DMS114 treated with DMSO at 0.1 percent for 48 hours (cell line): ENCODE measurements at regions not wholly inside any gene's neighbourhood (a gene's known extent, or its start where the extent isn't known, plus 50 kb on each side); places are given as distances from the start of the nearest gene placed in this dataset.
A peak's percentile ranks its signal among the peaks of the same experiment; 100 is the strongest.
"Not testable (repeated sequence)": the region's sequence is repeated elsewhere in the genome, so short reads cannot be mapped to it uniquely, and the experiment has no call there.

ENCODE experiments used
- DNase-seq: peaks from one replicate; lab custom pipeline; 2025; ENCODE audit not compliant: unreplicated experiment; lab: John Stamatoyannopoulos, UW

DNA sequence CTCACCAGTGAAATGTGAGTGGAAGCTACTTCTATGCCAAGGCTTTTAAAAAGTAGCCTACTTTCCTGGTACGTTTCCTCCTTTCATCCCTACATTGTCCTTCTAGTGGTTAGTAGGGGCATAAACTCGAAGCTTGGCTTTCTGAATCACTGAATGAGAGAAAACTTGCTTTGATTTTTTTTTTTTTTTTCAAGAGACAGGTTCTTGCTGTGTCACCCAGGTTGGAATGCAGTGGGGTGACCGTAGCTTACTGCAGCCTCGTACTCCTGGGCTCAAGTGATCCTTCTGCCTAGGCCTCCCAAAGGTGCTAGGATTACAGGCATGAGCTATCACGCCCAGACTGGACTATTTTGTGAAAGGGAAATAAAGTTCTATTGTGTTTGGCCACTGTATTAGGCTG, 89.1 kb upstream of the IGFBP7 start:
- DNase-seq, result no peak

DNA sequence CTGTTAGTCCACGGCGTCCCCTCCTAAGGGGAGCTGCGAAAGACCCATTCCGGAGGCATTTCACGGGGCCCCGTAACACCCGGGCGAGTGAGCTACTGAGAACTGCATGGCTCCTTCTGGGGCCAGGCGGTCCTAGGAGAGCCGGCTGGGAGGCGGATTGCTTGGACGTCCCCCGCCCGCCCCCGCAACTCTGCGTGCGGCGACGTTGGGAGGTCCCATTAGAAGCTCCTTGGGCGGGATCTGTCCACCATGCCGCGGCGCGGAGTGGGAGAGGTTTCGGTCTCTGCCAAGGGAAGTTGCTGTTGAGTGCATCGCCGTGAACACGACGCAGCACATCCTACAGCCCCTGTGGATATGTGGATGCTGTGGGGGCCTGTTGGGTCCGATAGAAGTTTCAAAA, 85.4 kb upstream of the IGFBP7 start:
- no peak for DNase-seq

GRCh38 chr4:57194068-57194611, 84.0 kb upstream of the IGFBP7 start:
- no peak for DNase-seq

DNA sequence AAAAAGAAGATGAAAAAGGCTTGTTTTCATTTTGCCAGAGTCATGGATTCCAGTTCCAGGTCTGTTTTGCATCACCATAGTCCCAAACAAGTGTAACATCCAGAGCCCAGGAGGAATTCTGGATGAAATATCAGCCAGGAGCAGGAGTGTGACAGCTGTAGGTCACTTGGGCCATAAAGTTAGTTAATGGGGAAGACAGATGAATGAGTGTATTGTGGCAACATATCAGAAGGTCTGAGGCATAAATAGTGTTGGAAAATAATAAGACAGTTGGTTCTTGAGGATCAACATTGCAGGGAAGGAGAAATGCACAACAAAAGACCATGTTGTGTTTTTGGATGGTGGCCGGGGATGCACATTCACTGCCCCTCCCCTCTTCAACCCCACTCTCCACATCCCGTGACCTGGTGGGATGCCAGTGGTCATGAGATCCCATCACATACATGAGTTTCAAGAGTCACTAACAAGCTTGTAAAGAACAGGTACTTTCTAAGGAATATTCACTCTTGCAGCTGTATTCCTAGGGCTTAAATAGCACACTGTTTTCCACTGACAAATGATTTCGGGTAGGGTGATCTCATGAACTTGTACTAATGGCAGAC, 83.1 kb upstream of the IGFBP7 start:
- no peak for DNase-seq

- DNase-seq, result no peak
Measured at GRCh38 chr4:57191523-57192034, 81.4 kb upstream of the IGFBP7 start.

DNA sequence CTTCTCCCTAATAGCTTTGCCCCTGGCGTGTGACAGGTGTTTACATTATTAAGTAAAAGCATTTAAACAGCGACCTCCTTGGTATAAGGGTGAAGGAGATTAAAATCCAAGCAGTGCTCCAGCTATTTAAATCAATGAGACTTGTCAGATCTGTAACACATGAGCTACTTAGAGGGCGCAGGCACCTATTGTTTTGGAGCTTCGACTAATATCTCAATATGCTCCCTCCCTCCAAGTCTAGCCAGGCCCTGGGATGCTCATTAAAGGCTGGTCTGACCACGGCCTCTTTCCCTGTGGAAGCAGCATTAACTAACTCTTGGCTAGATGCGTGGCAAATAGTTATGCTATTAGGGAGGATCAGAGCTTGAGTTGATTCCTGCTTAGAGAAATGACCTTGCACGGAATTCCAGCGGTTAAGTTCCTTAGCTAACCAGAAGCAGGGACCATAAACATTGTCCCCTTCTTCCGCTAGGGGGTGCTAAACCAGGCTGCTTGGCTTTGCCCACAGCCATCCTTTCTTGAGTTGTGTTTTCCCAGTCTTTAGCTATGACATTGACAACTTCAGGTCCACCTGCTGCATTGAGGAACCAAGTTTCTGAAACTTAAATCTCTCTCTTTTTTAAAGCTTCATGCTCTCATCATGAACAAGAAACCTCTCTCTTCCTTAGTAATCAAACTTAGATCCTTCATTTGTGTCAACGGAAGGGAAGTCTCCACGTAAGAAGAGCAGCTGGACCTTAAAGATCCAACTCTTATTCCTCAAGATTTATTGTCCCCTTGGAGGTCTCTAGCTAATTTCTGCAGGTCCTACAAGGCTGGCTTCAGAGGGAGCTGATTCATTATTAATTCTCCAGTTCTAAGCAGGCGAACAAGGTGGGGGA, 80.7 kb upstream of the IGFBP7 start:
- DNase-seq, result no peak

DNA sequence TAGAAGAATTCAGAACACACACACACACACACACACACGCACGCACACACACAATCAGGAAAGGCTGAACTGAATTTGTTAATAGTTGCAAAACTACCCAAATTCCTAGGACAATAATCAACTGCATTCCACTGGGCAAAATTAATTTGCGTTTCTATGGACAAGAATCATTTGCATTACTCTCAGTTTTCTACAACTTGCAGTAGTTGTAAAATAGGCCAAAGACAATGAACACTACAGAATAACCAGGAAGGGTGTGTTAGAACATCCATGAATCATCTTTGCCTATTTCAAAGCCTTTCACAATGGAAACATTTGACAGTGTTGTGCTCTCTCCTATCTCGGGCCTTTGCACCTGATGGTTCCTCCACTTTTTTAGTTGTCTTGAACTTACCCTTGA, 77.1 kb upstream of the IGFBP7 start:
- no peak for DNase-seq

- no peak for DNase-seq
Measured at GRCh38 chr4:57184378-57185029, 74.3 kb upstream of the IGFBP7 start.

DNA sequence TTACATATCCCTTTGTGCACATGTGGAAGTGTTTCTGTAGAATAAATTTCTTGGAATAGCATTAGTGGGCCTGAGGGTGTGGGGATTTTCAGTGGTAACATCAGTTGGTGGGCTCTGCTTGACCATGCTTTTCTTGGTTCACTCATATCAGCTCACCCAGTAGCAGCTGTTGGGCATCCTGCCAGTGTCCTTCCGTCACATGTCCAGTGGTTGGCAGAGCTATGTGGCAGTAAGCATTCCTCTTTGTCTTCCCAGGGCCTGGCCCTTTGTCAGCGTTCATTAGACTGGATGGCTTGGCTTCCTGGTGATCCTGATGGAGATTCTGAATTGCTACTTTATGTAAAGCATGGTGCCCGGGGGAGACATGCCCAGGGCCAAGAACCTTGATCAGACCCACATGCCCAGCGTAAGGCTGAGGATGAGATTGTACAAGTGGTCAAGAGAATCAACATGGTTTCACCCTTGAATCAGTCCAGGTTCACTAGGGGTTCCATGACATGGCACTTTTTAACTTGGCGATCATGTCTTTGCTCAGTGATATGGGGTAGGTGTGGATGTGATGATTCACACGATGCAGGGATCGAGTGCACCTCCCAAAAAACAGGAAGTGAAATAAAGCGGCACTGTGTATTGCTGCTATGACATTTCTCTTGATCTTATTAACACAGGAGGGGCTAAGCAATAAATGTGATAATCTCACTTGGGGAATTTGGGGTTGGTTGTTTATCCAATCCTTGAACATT, 72.1 kb upstream of the IGFBP7 start:
- no peak for DNase-seq

- DNase-seq, result not testable (repeated sequence)
Measured at GRCh38 chr4:57173136-57173535, 63.0 kb upstream of the IGFBP7 start.

- DNase-seq, result no peak
Measured at GRCh38 chr4:57172065-57172464, 61.9 kb upstream of the IGFBP7 start.

- no peak for DNase-seq
Measured at GRCh38 chr4:57168982-57169381, 58.8 kb upstream of the IGFBP7 start.

DNA sequence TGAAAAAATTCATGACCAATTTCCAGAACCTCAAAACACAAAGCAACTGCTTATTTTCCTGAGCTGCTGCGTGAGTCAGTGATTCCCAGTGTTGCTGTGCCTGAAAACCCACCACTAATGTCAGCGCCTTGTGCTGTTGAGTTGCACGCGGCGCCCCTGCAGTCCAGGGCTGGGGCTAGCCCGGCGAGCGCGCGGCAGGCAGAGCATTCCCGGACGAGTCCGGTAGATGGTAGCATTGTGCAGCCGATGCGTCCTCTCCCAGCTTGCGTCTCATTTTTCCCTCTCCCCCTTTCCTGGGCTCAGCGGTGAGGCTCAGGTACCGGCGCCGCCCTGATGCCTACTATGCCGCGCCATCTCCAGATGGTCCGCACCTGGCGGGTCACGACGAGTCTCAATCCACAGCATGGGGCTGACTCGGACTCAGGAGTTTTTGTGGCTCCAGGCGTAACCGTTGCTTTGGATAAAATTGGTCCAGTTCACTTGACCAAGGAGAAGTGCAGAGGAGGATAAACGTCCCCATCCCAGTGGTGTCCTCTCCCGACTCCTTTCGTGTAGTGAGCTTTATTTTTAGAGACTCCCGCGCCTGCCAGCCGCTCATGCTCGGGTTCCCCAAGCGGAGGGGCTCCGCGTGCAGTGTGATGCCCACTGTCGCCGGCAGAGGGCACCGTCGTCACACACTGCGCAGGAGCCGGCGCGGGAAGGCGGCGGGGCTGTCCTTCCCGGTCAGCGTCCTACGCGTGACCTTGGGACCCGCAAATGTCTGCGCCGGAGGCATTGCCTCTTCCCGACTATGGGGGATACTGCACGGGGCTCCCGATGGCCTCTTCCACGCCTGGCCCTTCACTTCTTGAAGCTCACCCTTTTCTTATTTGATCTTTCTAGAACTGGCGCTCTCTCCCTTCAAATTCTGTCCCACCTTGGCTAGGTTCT, 53.6 kb upstream of the IGFBP7 start:
- DNase-seq, result peak; percentile 30

DNA sequence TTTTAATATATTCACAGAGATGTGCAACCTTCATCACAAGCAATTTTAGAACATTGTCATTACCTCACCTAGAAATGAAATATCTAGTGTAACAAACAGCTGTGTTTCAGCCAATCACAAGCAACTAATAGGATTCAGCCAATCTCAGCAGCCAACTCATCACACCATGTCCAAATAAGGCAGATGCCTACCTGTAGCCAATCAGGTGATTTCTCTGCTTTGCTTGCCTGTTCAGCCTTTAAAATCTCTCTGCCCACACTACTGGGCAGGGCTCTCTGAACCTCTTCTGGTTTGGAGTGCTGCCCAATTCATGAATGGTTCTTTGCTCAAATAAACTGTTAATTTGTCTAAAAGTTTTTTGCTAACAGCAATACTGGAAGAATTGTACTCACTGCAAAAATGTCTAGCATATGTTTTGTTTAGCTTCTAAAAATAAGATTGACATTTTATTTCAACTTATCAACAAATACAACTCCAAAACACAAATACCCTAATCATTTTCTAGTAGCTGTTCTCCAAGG, 52.4 kb upstream of the IGFBP7 start:
- no peak for DNase-seq
